ENCODE measurements at regions not wholly inside any gene's neighbourhood (a gene's known extent, or its start where the extent isn't known, plus 50 kb on each side); places are given as distances from the start of the nearest gene placed in this dataset.
A peak's percentile ranks its signal among the peaks of the same experiment; 100 is the strongest.

DNA sequence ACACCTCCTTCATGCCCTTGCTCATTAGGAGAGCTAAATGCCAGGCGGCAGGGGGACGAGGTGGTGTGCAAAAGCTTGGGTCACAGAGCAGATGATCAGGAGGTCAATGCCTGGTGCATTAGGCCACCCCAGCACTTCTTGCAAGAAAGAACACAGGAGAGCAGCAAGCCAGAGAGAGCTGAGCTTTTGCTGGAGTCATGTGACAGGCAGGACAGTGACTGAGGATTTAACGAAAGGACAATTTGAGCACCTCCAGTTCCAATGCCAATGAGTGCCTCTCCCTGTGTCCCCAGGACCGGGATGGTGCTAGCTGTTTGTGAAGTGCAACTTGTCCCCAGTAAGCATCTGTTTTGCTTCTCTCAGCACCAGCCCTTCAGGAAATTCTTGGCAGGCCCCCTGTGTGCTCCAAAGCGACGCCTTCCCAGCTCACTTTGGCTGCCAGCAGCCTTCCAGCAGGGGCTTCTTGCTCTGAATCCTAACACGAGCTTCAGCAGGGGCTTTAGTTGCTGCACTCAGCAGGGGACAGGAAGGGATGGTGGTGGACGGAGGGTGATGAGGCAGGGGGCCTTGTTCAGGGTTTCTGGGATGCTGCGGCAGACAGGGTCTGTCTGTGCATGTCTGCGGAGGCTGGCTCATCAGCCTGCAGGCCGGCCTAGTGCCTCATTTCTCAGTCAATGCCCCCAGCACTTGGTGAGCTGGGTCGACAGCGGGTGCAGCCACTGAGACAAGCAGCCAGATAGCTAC is 368.1 kb downstream of the RPS24 start:
- no peak for ATAC-seq

- no peak for ATAC-seq
Observed at GRCh38 chr10:78402591-78402990, 368.9 kb downstream of the RPS24 start.

DNA sequence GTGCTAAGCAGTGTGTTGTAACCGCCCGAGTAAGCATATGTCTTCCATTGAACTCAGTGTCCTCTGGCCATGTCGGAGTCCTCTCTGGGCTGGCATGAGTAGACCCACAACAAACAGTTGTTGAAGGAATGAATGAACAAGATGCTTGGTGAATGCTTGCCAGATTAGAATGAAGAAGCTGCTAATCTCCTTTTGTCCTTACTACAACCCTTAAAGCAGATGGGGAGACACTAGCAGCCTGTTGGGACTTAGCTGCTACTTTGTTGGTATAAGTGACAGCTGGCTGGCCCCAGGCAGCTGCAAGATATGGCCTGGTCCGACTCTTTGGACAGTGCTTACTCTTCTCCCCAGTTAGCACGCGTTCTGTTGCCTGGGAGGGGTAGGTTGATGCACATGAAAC is 370.1 kb downstream of the RPS24 start:
- ATAC-seq = no peak

GRCh38 chr10:78404296-78404695 is 370.6 kb downstream of the RPS24 start:
- ATAC-seq = no peak

GRCh38 chr10:78405231-78405630 is 371.6 kb downstream of the RPS24 start:
- no peak for ATAC-seq

- ATAC-seq = no peak
Observed at GRCh38 chr10:78405736-78406135, 372.1 kb downstream of the RPS24 start.

GRCh38 chr10:78406648-78407008 is 373.0 kb downstream of the RPS24 start:
- no peak for ATAC-seq

DNA sequence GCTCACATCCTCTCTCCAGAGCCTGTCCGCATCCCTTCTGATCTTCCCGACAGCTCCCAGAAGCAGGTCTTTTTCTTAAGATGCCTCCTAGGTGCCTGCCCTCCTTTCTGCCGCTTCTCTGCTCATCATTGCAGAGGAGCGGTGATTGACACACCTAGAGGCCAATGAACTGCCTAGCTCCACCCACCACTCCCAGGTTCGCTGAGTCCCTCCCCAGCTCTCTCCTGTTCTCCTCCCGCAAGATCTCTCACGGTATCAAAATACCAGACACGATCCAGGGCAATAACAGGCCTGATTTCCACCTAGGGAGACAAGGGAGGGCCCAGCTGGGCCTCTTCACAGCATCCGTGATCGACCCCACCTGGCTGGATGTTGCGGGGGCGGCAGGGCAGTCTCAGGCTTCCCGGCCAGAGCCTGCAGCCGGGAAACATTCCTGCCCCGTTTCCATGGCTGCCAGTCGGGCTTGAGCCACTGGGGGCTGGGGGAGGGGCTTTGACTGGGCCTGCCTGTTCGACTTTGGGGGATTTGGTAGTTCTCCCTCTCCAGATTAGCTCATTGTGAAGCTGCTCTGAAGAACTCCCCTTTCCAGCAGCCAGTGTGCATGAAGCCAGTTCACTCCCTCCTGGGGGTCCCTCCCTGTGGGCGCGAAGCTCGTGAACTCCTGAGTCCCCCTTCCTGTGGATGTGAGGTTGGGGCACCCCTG is 373.5 kb downstream of the RPS24 start:
- peak; percentile 87 for ATAC-seq

DNA sequence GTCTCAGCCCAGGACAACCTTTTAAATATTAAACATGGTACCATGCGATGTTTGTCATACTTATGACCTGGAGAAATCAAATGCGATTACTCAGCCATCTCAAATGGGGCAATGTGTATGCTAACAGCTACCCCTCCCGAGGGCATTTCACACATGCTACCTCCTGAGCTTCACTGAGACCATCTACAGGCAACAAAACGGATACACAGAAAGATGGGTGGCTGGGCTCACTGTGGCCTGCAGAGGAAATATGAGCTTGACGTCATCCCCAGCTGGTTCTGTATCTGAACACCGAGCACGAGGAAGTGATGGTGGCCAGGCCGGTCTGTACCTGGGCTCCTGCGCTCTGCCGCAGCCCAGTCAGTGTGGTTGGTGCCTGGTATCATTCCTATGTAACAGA is 374.3 kb downstream of the RPS24 start:
- no peak for ATAC-seq

- ATAC-seq = no peak
Observed at GRCh38 chr10:78408671-78409472, 375.2 kb downstream of the RPS24 start.

GRCh38 chr10:78410046-78410965 is 376.6 kb downstream of the RPS24 start:
- no peak for ATAC-seq

DNA sequence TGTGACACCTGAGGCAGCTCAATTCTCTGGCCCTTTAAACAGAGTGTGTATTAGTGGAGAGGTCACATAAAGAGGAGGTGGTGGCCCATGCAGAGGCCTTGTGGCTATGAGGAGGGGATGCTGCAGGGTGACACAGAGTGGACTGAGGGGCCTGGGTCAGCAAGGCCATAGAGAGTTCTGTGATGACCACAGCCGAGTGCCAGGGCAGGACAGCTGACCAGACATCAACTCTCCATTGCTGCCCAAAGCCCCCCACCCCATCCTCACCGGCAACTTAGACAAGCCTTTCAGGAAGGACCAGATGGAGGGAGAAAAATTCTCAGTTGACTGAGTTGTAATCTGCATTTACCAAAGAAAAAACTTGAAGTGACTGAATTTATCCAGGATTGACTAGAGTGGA is 378.1 kb downstream of the RPS24 start:
- ATAC-seq = no peak

DNA sequence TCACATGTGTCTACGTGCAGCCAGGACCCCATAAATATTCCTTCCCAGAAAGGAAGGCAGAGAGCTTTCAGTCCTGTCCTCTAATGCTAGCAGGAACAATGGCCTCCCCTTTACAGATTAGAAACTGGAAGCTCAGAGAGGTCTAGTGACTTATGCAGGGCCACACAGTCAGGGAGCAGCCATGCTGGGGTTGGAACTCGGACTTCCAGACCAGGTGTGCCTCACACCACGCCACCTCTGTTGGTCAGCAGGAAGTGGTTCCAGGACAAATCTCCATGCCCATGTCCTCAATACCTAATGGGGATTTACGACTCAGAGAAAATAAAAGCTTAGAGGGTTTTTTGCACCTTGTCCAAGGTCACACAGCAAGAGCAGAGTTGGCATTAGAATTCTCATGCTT is 378.9 kb downstream of the RPS24 start:
- ATAC-seq = no peak

DNA sequence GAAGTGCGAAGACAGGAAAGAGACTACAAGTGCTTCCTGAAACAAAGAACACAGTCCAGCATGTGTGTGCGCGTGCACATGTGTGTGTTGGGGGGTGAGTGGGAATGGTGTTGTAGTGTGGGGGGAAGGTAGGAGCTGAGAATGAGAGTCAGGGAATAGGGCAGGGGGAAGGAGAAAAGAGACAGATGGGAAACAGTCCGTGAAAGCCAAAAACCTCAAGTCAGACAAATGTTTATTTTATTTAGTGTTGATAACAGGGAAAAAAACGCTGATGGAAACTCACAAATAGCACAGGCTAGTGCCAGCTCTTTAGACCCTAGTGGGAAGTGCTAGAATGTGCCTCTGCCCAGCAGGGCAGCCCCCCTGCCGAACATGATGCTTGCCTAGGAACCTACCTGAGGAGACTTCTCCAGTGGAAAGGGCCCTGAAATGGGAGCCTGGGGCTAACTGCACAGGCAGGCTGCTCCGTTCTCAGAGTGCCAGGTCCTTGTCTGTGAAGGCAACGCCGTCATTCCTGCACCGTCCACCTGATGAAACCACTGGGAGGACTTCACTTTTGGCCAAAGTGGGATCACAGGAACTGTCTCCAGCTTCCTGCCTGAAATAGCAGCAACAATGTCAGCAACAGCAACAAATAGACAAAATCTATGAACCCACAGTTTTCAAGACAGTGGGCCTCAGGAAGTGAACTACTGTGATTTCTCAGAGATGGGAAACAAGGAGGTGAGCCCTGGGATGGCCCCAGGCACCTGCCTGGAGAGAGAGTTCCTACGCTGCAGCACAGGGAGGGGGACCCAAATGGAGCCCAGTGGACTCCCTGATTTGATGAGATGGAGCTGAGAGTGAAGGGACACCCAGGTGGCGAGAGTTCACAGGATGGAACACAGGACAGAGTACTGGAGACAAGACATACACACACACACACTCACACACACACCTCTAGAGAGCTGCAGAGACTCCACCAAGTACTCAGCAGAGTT is 379.7 kb downstream of the RPS24 start:
- ATAC-seq = no peak

GRCh38 chr10:78414380-78414779 is 380.7 kb downstream of the RPS24 start:
- ATAC-seq = no peak

DNA sequence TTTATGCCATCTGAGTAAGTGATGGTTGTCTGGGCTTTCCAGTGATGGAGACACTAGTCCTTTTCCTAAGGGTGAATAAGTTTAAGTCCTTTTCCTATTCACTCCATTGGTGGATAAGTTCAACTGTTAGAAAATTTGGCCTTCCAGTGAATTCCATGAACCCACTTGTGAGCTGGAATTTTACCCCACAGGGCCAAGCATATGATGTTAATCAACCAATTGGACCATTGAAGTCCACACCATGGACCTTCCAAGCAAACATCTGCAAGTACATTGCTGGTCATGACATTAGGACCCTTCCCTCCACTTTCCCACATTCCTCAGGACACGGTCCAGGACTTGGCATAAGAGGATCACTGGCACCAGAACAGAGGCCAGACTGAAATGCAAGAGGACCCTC is 381.4 kb downstream of the RPS24 start:
- ATAC-seq = no peak

DNA sequence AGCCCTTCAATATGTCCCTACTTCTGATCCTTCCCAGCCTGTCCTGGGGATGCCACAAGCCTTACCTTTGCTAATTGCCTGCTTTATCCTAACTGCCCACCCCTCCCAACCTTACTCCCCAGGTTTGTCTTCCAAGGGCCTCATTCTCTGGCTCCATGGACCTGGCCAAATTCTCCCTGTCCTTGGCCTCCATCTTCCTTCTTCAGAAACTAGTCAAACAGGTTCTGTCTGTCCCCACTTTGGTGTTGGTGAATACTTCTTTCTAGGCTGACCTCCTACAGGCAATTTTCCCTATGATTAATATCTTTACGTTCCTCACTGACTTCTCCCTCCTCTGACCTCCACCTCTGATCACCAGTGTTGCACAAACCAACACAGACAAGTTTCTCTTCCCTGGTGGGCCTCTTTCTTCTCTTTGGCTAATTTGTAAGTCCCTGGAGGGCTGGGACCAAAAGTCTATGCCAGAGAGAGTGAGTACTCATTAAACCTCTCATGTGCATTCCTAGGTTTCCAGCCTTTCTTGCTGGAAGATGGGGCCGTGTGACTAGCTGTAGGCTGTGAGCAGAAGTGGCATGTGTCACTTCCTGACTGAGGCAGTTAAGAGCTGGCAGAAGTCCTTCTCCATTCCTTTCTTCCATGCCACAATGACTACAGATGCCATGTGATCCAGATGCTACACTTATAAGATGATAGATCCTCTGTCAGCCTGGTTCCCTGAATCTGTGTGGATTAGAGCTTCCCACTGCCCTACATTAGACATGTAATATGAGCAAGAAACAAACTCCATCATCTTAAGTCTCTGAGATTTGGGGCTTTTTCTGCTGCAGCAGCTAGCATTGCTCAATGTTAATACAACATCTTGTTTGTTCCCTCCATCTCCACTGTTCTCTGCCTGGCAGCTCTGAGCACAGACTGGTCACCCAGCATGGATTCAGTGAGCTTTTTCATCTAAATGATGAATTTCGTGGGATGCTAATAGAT is 382.7 kb downstream of the RPS24 start:
- ATAC-seq = peak; percentile 18

DNA sequence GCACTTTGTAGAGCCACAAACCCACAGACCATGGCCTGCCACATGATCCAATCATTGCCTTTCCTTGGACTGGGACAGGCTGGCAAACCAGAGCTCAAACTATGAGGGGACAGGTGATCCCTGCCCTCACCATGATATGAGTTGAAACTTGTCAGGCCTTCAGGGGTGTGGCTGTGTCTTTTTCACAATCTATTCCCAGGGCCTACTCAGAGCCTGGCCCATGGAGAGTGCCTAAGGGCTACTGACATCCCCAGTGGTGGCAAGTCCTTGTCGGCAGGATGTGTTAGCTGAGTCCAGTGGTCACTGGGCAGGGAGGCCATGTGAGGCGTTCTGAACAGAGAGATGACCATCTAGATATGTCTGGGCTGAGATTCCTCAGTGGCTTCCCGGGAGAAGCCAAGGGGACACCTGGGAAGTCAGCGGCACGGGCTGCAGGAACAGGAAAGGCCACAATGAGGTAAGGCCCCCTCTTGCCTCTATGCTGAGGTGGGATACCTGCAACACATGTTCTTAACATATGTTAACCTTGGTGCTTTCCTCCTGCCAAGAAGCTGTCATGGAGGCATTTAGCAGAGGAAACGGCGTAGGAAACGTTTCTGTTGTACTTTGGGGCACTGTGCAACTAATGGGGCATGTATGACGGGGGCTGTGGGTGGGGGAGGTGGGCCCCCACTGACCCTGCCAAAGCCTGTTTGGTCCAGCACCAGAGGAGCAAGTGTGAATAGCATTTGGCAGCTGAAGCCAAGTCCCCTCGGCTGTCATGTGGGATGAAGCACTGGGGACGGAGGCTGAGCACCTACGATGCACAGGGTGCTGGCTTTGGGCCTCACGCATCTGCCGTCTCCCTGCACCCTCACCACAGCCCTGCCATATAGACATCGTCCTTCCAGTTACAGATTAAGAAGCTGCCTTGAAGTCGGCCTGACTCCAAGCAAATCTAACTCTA is 384.0 kb downstream of the RPS24 start:
- ATAC-seq = peak; percentile 60
